Transverse colon (tissue), 3 donors: ENCODE measurements at regions not wholly inside any gene's neighbourhood (a gene's known extent, or its start where the extent isn't known, plus 50 kb on each side); places are given as distances from the start of the nearest gene placed in this dataset.

ENCODE experiments used
- CTCF ChIP-seq, 5 experiments: fragments of 200-600 bp in 3 of 5; fragments of 450-650 bp in 2 of 5; sonication (generic) in 3 of 5; IDR thresholded peaks; 1 replicate in 2 of 5; 2 replicates in 3 of 5; pipeline ENCODE4 v1.5.1; 2016 to 2017; ENCODE audit warnings: antibody characterized with exemption in 5 of 5, inconsistent platforms in 3 of 5, mild to moderate bottlenecking in 2 of 5, moderate library complexity in 1 of 5
- EP300 ChIP-seq: sonication (generic); formaldehyde crosslinking; IDR thresholded peaks from one replicate; pipeline ENCODE4 v1.6.1; 2017; ENCODE audit warnings: antibody characterized with exemption, low read depth
- POLR2A ChIP-seq: fragments of 450-650 bp; IDR thresholded peaks from one replicate; pipeline ENCODE4 v1.6.1; 2016; ENCODE audit warnings: antibody characterized with exemption, mild to moderate bottlenecking, moderate library complexity

GRCh38 chr6:154886016-154886415 lies 109.1 kb upstream of the TIAM2 start:
- no peak for TF ChIP-seq EP300
- TF ChIP-seq CTCF (IDR thresholded peaks at IDR 0.05): no peak
- TF ChIP-seq POLR2A: no peak
